K562 (cell line): ENCODE measurements at regions not wholly inside any gene's neighbourhood (a gene's known extent, or its start where the extent isn't known, plus 50 kb on each side); places are given as distances from the start of the nearest gene placed in this dataset.

Source experiments
- FOSL1 ChIP-seq: fragments of 200-800 bp; sonication (Bioruptor generic); conservative IDR thresholded peaks from 2 replicates; pipeline ENCODE4 v1.6.1; 2016; ENCODE audit warnings: missing genetic modification characterization, missing compliant biosample characterization
- FOXP1 ChIP-seq: sonication (generic); formaldehyde crosslinking; IDR thresholded peaks from 2 replicates; pipeline ENCODE4 v1.8.0; 2022; ENCODE audit warnings: mild to moderate bottlenecking, missing genetic modification reagents
- GATAD2A ChIP-seq: fragments of 450-650 bp; IDR thresholded peaks from 2 replicates; pipeline ENCODE4 v1.6.1; 2017
- HOXB6 ChIP-seq: fragments of 250-450 bp; sonication (Bioruptor Pico); IDR thresholded peaks from 2 replicates; pipeline ENCODE4 v1.5.1; 2022; ENCODE audit warnings: mild to moderate bottlenecking, borderline replicate concordance
- MAZ ChIP-seq, 2 experiments: fragments of 450-650 bp in 1 of 2; sonication (generic) in 1 of 2; formaldehyde crosslinking; IDR thresholded peaks in 1 of 2; conservative IDR thresholded peaks in 1 of 2; 2 replicates each; pipeline versions ENCODE4 v1.4.0 to v1.5.0; 2020; ENCODE audit warnings: mild to moderate bottlenecking in 1 of 2, missing genetic modification reagents in 1 of 2
- MTA3 ChIP-seq: fragments of 450-650 bp; formaldehyde crosslinking; IDR thresholded peaks from 2 replicates; pipeline ENCODE4 v1.6.1; 2017; ENCODE audit warnings: mild to moderate bottlenecking, borderline replicate concordance
- NRF1 ChIP-seq, 2 experiments: fragments of 450-650 bp; IDR thresholded peaks in 1 of 2; conservative IDR thresholded peaks in 1 of 2; 2 replicates each; pipeline ENCODE4 v1.6.1; 2014; ENCODE audit warnings: mild to moderate bottlenecking in 2 of 2
- POLR2G ChIP-seq: fragments of 200-400 bp; formaldehyde crosslinking; IDR thresholded peaks from 2 replicates; pipeline ENCODE4 v1.6.1; 2017; ENCODE audit warnings: low read depth, mild to moderate bottlenecking, antibody characterized with exemption, low read length, moderate library complexity
- POU5F1 ChIP-seq: fragments of 150-350 bp; IDR thresholded peaks from 2 replicates; pipeline ENCODE4 v1.6.1; 2014; ENCODE audit warnings: borderline replicate concordance, low read length, low read depth, mild to moderate bottlenecking; ENCODE audit not compliant: partially characterized antibody
- RBM34 ChIP-seq: fragments of 200-400 bp; formaldehyde crosslinking; IDR thresholded peaks from 2 replicates; pipeline ENCODE4 v1.6.1; 2018; ENCODE audit warnings: low read length, borderline replicate concordance; ENCODE audit not compliant: insufficient read depth
- SMARCA4 ChIP-seq: fragments of 450-650 bp; IDR thresholded peaks from 2 replicates; pipeline ENCODE4 v1.6.1; 2016
- SRSF7 ChIP-seq: fragments of 200-400 bp; formaldehyde crosslinking; optimal IDR thresholded peaks from 2 replicates; pipeline ENCODE3; 2017; ENCODE audit warnings: mild to moderate bottlenecking, low read depth, low read length
- ZNF165 ChIP-seq: fragments of 250-450 bp; sonication (Bioruptor Pico); IDR thresholded peaks from 2 replicates; pipeline ENCODE4 v1.4.0; 2020; ENCODE audit warnings: borderline replicate concordance
- TF ChIP-seq, protein P1 (sequence below): sonication (generic); formaldehyde crosslinking; IDR thresholded peaks from 2 replicates; pipeline ENCODE4 v1.8.1; 2023; ENCODE audit warnings: missing genetic modification reagents, mild to moderate bottlenecking, borderline replicate concordance
- TF ChIP-seq, protein P2 (sequence below): fragments of 250-450 bp; sonication (Bioruptor Pico); IDR thresholded peaks from 2 replicates; pipeline ENCODE4 v1.4.0; 2020; ENCODE audit warnings: mild to moderate bottlenecking, moderate library complexity
- TF ChIP-seq, protein P3 (sequence below), 2 experiments: fragments of 450-650 bp; conservative IDR thresholded peaks; 2 replicates each; pipeline ENCODE4 v1.6.1; 2017; ENCODE audit warnings: mild to moderate bottlenecking in 2 of 2, moderate library complexity in 2 of 2
- TF ChIP-seq, protein P4 (sequence below), 3 experiments: IDR thresholded peaks in 2 of 3; conservative IDR thresholded peaks in 1 of 3; 2 replicates each; pipeline ENCODE4 v1.5.1; 2011 to 2012; ENCODE audit warnings: low read length in 3 of 3, mild to moderate bottlenecking in 3 of 3, control low read depth in 2 of 3, improper control_type of control experiment in 1 of 3, inconsistent platforms in 1 of 3, low read depth in 1 of 3, mixed read lengths in 1 of 3, moderate library complexity in 1 of 3; ENCODE audit not compliant: insufficient read depth in 2 of 3

DNA sequence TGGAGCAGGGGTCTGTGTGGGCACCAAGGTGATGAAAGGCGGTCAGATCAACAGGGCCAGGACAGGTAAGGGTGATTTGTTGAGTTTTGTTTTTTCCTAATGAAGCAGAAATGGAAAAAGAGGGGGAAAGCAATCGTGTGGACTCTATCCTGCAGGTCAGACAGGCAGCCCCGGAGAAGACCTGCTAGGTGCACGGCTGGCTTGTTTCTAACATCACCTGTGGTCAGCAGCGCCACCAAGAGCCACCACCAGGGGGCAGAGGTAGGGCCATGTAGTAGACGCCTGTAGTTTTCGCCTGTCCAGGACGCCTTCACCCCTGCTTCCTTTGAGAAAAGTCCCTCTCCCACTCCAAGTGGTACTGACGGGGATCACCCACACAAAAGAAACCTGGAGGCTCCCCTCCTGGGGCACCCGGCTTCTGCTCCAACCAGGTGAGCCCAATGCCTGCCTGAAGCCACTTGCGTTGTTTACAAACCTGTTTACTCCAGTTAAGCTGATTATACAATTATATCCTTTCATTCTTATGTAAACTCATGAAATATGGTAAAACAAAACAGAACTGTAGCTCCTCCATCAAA lies 54.2 kb upstream of the SEC14L1 start (continued):
- TF ChIP-seq, protein P1, sequence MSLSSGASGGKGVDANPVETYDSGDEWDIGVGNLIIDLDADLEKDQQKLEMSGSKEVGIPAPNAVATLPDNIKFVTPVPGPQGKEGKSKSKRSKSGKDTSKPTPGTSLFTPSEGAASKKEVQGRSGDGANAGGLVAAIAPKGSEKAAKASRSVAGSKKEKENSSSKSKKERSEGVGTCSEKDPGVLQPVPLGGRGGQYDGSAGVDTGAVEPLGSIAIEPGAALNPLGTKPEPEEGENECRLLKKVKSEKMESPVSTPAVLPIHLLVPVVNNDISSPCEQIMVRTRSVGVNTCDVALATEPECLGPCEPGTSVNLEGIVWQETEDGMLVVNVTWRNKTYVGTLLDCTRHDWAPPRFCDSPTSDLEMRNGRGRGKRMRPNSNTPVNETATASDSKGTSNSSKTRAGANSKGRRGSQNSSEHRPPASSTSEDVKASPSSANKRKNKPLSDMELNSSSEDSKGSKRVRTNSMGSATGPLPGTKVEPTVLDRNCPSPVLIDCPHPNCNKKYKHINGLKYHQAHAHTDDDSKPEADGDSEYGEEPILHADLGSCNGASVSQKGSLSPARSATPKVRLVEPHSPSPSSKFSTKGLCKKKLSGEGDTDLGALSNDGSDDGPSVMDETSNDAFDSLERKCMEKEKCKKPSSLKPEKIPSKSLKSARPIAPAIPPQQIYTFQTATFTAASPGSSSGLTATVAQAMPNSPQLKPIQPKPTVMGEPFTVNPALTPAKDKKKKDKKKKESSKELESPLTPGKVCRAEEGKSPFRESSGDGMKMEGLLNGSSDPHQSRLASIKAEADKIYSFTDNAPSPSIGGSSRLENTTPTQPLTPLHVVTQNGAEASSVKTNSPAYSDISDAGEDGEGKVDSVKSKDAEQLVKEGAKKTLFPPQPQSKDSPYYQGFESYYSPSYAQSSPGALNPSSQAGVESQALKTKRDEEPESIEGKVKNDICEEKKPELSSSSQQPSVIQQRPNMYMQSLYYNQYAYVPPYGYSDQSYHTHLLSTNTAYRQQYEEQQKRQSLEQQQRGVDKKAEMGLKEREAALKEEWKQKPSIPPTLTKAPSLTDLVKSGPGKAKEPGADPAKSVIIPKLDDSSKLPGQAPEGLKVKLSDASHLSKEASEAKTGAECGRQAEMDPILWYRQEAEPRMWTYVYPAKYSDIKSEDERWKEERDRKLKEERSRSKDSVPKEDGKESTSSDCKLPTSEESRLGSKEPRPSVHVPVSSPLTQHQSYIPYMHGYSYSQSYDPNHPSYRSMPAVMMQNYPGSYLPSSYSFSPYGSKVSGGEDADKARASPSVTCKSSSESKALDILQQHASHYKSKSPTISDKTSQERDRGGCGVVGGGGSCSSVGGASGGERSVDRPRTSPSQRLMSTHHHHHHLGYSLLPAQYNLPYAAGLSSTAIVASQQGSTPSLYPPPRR, result no peak
- TF ChIP-seq FOSL1 (tag) (no peak), MAZ (CRISPR knock-in tag; conservative IDR thresholded peaks at IDR 0.05 in 1 of 2, IDR thresholded peaks at IDR 0.05 in 1 of 2) (peak in 1 of 2 experiments; percentile 74; a peak in 2 of 4 replicates), RBM34 (no peak), POLR2G (no peak), ZNF165 (no peak), SMARCA4 (no peak), MTA3 (no peak; the same call in 1 of the 2 replicates), HOXB6 (CRISPR knock-in tag) (no peak), POU5F1 (no peak), FOXP1 (CRISPR knock-in tag) (no peak), GATAD2A (no peak), SRSF7 (no peak), NRF1 (conservative IDR thresholded peaks at IDR 0.05 in 1 of 2, IDR thresholded peaks at IDR 0.05 in 1 of 2) (no peak)
- TF ChIP-seq, protein P2, sequence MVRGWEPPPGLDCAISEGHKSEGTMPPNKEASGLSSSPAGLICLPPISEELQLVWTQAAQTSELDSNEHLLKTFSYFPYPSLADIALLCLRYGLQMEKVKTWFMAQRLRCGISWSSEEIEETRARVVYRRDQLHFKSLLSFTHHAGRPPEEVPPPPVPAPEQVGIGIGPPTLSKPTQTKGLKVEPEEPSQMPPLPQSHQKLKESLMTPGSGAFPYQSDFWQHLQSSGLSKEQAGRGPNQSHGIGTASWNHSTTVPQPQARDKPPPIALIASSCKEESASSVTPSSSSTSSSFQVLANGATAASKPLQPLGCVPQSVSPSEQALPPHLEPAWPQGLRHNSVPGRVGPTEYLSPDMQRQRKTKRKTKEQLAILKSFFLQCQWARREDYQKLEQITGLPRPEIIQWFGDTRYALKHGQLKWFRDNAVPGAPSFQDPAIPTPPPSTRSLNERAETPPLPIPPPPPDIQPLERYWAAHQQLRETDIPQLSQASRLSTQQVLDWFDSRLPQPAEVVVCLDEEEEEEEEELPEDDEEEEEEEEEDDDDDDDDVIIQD (CRISPR knock-in tag), result no peak
- TF ChIP-seq, protein P3, sequence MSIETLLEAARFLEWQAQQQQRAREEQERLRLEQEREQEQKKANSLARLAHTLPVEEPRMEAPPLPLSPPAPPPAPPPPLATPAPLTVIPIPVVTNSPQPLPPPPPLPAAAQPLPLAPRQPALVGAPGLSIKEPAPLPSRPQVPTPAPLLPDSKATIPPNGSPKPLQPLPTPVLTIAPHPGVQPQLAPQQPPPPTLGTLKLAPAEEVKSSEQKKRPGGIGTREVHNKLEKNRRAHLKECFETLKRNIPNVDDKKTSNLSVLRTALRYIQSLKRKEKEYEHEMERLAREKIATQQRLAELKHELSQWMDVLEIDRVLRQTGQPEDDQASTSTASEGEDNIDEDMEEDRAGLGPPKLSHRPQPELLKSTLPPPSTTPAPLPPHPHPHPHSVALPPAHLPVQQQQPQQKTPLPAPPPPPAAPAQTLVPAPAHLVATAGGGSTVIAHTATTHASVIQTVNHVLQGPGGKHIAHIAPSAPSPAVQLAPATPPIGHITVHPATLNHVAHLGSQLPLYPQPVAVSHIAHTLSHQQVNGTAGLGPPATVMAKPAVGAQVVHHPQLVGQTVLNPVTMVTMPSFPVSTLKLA (conservative IDR thresholded peaks at IDR 0.05), result peak; percentile 27 to 31; a peak in 1 of 4 replicates
- TF ChIP-seq, protein P4, sequence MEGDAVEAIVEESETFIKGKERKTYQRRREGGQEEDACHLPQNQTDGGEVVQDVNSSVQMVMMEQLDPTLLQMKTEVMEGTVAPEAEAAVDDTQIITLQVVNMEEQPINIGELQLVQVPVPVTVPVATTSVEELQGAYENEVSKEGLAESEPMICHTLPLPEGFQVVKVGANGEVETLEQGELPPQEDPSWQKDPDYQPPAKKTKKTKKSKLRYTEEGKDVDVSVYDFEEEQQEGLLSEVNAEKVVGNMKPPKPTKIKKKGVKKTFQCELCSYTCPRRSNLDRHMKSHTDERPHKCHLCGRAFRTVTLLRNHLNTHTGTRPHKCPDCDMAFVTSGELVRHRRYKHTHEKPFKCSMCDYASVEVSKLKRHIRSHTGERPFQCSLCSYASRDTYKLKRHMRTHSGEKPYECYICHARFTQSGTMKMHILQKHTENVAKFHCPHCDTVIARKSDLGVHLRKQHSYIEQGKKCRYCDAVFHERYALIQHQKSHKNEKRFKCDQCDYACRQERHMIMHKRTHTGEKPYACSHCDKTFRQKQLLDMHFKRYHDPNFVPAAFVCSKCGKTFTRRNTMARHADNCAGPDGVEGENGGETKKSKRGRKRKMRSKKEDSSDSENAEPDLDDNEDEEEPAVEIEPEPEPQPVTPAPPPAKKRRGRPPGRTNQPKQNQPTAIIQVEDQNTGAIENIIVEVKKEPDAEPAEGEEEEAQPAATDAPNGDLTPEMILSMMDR (IDR thresholded peaks at IDR 0.05 in 2 of 3, conservative IDR thresholded peaks at IDR 0.05 in 1 of 3; ENCODE audit: insufficient read depth in 2 of 3, low read depth in 1 of 3, low read length in 3 of 3), result peak; percentile 88 to 93 (median 92)
